ENCODE measurements at regions not wholly inside any gene's neighbourhood (a gene's known extent, or its start where the extent isn't known, plus 50 kb on each side); places are given as distances from the start of the nearest gene placed in this dataset.
"Not testable (repeated sequence)": the region's sequence is repeated elsewhere in the genome, so short reads cannot be mapped to it uniquely, and the experiment has no call there.

GRCh38 chr2:215787025-215787424, 226.3 kb downstream of the MREG start:
- no peak for DNase-seq
- Histone ChIP-seq H3K4me3 (ENCODE audit: low read length) (no peak overlapping the region), H3K27me3 (ENCODE audit: control insufficient read depth, insufficient read depth, low read length) (no peaks in the 10 kb centered on the region), H3K9me3 (replicated peaks; ENCODE audit: control insufficient read depth, low read depth, low read length) (peaks cover 3% of the 10 kb centered on the region), H3K4me1 (ENCODE audit: control insufficient read depth, insufficient read depth, low read length) (peaks cover 10% of the 10 kb centered on the region), H3K36me3 (ENCODE audit: control insufficient read depth, insufficient read depth, low read length) (no peaks in the 10 kb centered on the region), H3K27ac (ENCODE audit: low read length) (peak overlapping the region; percentile 6)
- WGBS (ENCODE audit: insufficient coverage) = no CpG with 5 or more reads among the region's 3 CpGs

GRCh38 chr2:215784371-215784783, 229.0 kb downstream of the MREG start:
- Histone ChIP-seq H3K4me1 (ENCODE audit: control insufficient read depth, insufficient read depth, low read length) (peaks cover 14% of the 10 kb centered on the region), H3K9me3 (replicated peaks; ENCODE audit: control insufficient read depth, low read depth, low read length) (peaks cover 3% of the 10 kb centered on the region), H3K27me3 (ENCODE audit: control insufficient read depth, insufficient read depth, low read length) (no peaks in the 10 kb centered on the region), H3K36me3 (ENCODE audit: control insufficient read depth, insufficient read depth, low read length) (no peaks in the 10 kb centered on the region), H3K27ac (ENCODE audit: low read length) (peak overlapping the region; percentile 63), H3K4me3 (ENCODE audit: low read length) (no peak overlapping the region)
- DNase-seq = peak; percentile 91
- 0% methylated on average over 1 of the region's 3 CpGs for WGBS (ENCODE audit: insufficient coverage)

GRCh38 chr2:215783640-215784039, 229.7 kb downstream of the MREG start:
- H3K27me3 ChIP-seq (ENCODE audit: control insufficient read depth, insufficient read depth, low read length); H3K4me3 ChIP-seq (ENCODE audit: low read length); H3K9me3 ChIP-seq (replicated peaks; ENCODE audit: control insufficient read depth, low read depth, low read length); H3K36me3 ChIP-seq (ENCODE audit: control insufficient read depth, insufficient read depth, low read length); H3K27ac ChIP-seq (ENCODE audit: low read length); DNase-seq: not testable (repeated sequence)
- 91% methylated on average over 5 of the region's 7 CpGs for WGBS (ENCODE audit: insufficient coverage)
- H3K4me1 ChIP-seq (ENCODE audit: control insufficient read depth, insufficient read depth, low read length) = peaks cover 14% of the 10 kb centered on the region

- no peak for DNase-seq
These were observed 230.4 kb downstream of the MREG start for GRCh38 chr2:215782965-215783364.

GRCh38 chr2:215782295-215782694, 231.1 kb downstream of the MREG start:
- WGBS (ENCODE audit: insufficient coverage) = 100% methylated on average over 1 of the region's 1 CpG
- Histone ChIP-seq H3K4me3 (ENCODE audit: low read length) (no peak overlapping the region), H3K27ac (ENCODE audit: low read length) (no peak overlapping the region), H3K9me3 (replicated peaks; ENCODE audit: control insufficient read depth, low read depth, low read length) (peaks cover 3% of the 10 kb centered on the region), H3K27me3 (ENCODE audit: control insufficient read depth, insufficient read depth, low read length) (no peaks in the 10 kb centered on the region), H3K36me3 (ENCODE audit: control insufficient read depth, insufficient read depth, low read length) (no peaks in the 10 kb centered on the region), H3K4me1 (ENCODE audit: control insufficient read depth, insufficient read depth, low read length) (peaks cover 14% of the 10 kb centered on the region)
- DNase-seq = no peak

More at GRCh38 chr2:215782965-215783364, 230.4 kb downstream of the MREG start:
- Histone ChIP-seq H3K4me3 (ENCODE audit: low read length) (no peak overlapping the region), H3K9me3 (replicated peaks; ENCODE audit: control insufficient read depth, low read depth, low read length) (peaks cover 3% of the 10 kb centered on the region), H3K4me1 (ENCODE audit: control insufficient read depth, insufficient read depth, low read length) (peaks cover 14% of the 10 kb centered on the region), H3K27ac (ENCODE audit: low read length) (no peak overlapping the region), H3K27me3 (ENCODE audit: control insufficient read depth, insufficient read depth, low read length) (no peaks in the 10 kb centered on the region), H3K36me3 (ENCODE audit: control insufficient read depth, insufficient read depth, low read length) (no peaks in the 10 kb centered on the region)
- no CpG with 5 or more reads among the region's 2 CpGs for WGBS (ENCODE audit: insufficient coverage)

- peaks cover 3% of the 10 kb centered on the region for H3K9me3 ChIP-seq (replicated peaks; ENCODE audit: control insufficient read depth, low read depth, low read length)
- H3K27me3 ChIP-seq (ENCODE audit: control insufficient read depth, insufficient read depth, low read length) = no peaks in the 10 kb centered on the region
- DNase-seq = peak; percentile 88
- no peaks in the 10 kb centered on the region for H3K36me3 ChIP-seq (ENCODE audit: control insufficient read depth, insufficient read depth, low read length)
- no CpG with 5 or more reads among the region's 3 CpGs for WGBS (ENCODE audit: insufficient coverage)
- no peak overlapping the region for H3K4me3 ChIP-seq (ENCODE audit: low read length)
- peak overlapping the region; percentile 18 for H3K27ac ChIP-seq (ENCODE audit: low read length)
- peaks cover 12% of the 10 kb centered on the region for H3K4me1 ChIP-seq (ENCODE audit: control insufficient read depth, insufficient read depth, low read length)
These were observed 232.3 kb downstream of the MREG start for GRCh38 chr2:215780907-215781685.

GRCh38 chr2:215780313-215780712, 233.0 kb downstream of the MREG start:
- 48% methylated on average over 4 of the region's 5 CpGs for WGBS (ENCODE audit: insufficient coverage)
- H3K4me1 ChIP-seq (ENCODE audit: control insufficient read depth, insufficient read depth, low read length) = peaks cover 11% of the 10 kb centered on the region
- peak overlapping the region; percentile 53 for H3K27ac ChIP-seq (ENCODE audit: low read length)
- no peaks in the 10 kb centered on the region for H3K36me3 ChIP-seq (ENCODE audit: control insufficient read depth, insufficient read depth, low read length)
- H3K4me3 ChIP-seq (ENCODE audit: low read length) = no peak overlapping the region
- peaks cover 3% of the 10 kb centered on the region for H3K9me3 ChIP-seq (replicated peaks; ENCODE audit: control insufficient read depth, low read depth, low read length)
- no peaks in the 10 kb centered on the region for H3K27me3 ChIP-seq (ENCODE audit: control insufficient read depth, insufficient read depth, low read length)
- no peak for DNase-seq

- peaks cover 11% of the 10 kb centered on the region for H3K4me1 ChIP-seq (ENCODE audit: control insufficient read depth, insufficient read depth, low read length)
- 88% methylated on average over 1 of the region's 3 CpGs for WGBS (ENCODE audit: insufficient coverage)
- H3K36me3 ChIP-seq (ENCODE audit: control insufficient read depth, insufficient read depth, low read length) = no peaks in the 10 kb centered on the region
- peaks cover 3% of the 10 kb centered on the region for H3K9me3 ChIP-seq (replicated peaks; ENCODE audit: control insufficient read depth, low read depth, low read length)
- H3K27me3 ChIP-seq (ENCODE audit: control insufficient read depth, insufficient read depth, low read length) = no peaks in the 10 kb centered on the region
- H3K4me3 ChIP-seq (ENCODE audit: low read length) = no peak overlapping the region
- DNase-seq = no peak
- H3K27ac ChIP-seq (ENCODE audit: low read length) = peak overlapping the region; percentile 53
These were observed 233.4 kb downstream of the MREG start for GRCh38 chr2:215779912-215780311.

GRCh38 chr2:215777465-215778044, 235.8 kb downstream of the MREG start:
- Histone ChIP-seq H3K36me3 (ENCODE audit: control insufficient read depth, insufficient read depth, low read length) (no peaks in the 10 kb centered on the region), H3K27ac (ENCODE audit: low read length) (no peak overlapping the region), H3K4me3 (ENCODE audit: low read length) (no peak overlapping the region), H3K27me3 (ENCODE audit: control insufficient read depth, insufficient read depth, low read length) (no peaks in the 10 kb centered on the region), H3K9me3 (replicated peaks; ENCODE audit: control insufficient read depth, low read depth, low read length) (no peaks in the 10 kb centered on the region), H3K4me1 (ENCODE audit: control insufficient read depth, insufficient read depth, low read length) (peaks cover 9% of the 10 kb centered on the region)
- 67% methylated on average over 1 of the region's 7 CpGs for WGBS (ENCODE audit: insufficient coverage)
- DNase-seq = no peak

- Histone ChIP-seq H3K27ac (ENCODE audit: low read length) (no peak overlapping the region), H3K36me3 (ENCODE audit: control insufficient read depth, insufficient read depth, low read length) (no peaks in the 10 kb centered on the region), H3K9me3 (replicated peaks; ENCODE audit: control insufficient read depth, low read depth, low read length) (no peaks in the 10 kb centered on the region), H3K4me1 (ENCODE audit: control insufficient read depth, insufficient read depth, low read length) (peaks cover 6% of the 10 kb centered on the region), H3K27me3 (ENCODE audit: control insufficient read depth, insufficient read depth, low read length) (no peaks in the 10 kb centered on the region), H3K4me3 (ENCODE audit: low read length) (no peak overlapping the region)
- no peak for DNase-seq
- 0% methylated on average over 1 of the region's 4 CpGs for WGBS (ENCODE audit: insufficient coverage)
These were observed 238.2 kb downstream of the MREG start for GRCh38 chr2:215775106-215775505.

Measured in muscle of leg (tissue), 3 donors.